Stimulated activated CD4-positive, alpha-beta T cell treated with anti-CD3 and anti-CD28 coated beads, Interleukin-1b, Interleukin-23, amount 100 ng/mL, for 4 hours (primary cell): ENCODE measurements at regions not wholly inside any gene's neighbourhood (a gene's known extent, or its start where the extent isn't known, plus 50 kb on each side); places are given as distances from the start of the nearest gene placed in this dataset.
"Not testable (repeated sequence)": the region's sequence is repeated elsewhere in the genome, so short reads cannot be mapped to it uniquely, and the experiment has no call there.

Experiments used
- DNase-seq, 2 donors: peaks; one replicate each; pipeline ENCODE4 v3.0.0-alpha.2; 2020; ENCODE audit warnings: low read depth in 2 of 2

DNA sequence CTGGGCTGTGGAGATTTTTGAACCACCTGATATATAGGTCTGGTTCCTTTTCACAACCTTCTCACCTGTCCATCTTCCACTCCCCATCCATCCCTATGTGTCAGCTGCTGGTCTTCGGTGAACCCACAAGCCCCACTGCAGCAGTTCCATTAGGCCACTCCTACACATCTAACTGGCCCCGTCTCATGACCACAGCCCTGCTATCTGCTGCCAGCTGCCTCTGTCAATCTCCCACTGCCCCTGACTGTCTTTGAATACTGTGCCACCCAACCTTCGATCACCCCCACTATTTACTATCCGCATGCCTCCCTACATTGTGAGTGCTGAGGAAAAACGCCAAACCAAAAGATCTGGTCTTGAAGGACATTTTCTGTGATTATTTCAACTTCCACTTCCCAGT is 795.4 kb downstream of the IGSF11 start:
- no peak for DNase-seq

GRCh38 chr3:118244761-118245160 is 789.9 kb downstream of the IGSF11 start:
- no peak for DNase-seq

DNA sequence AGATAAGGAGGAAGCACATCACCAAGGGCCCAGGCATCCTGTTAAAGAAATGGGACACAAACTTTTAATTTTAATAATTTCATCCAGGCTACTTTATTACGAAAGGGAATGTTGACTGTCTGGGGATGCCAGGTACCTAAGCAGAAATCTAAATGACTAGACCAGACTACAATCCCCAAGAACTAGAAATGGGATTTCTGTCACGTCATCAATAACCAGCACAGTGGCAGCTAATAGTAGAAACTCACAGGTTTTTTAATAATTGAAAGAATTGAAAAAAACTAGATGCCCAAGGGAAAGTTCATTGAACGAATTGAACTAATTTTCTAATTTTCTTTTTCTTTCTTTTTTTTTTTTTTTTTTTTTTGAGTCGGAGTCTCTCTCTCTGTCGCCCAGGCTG is 789.3 kb downstream of the IGSF11 start:
- DNase-seq, result no peak

- DNase-seq, result not testable (repeated sequence)
These were observed 775.8 kb downstream of the IGSF11 start for GRCh38 chr3:118258850-118259249.

- DNase-seq, result no peak
These were observed 771.7 kb downstream of the IGSF11 start for GRCh38 chr3:118262800-118263402.

DNA sequence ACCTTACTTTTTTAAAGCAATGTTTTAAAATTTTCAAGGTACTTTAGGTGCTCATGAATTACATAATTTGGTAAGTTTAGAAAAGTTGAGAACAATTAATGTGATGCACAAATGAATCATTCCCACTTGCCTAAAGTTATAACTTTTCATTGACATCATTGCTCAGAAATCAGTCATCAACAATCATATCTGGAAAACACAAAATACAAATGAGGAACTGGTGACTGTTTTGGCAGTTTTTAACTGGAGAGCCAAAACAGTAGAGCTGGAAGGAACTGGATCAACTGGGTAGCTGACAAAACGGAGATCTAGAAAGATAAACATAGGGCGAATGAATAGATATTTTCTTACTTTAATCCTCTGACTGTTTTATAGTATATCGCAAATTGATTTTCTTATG is 767.1 kb downstream of the IGSF11 start:
- DNase-seq, result no peak

DNA sequence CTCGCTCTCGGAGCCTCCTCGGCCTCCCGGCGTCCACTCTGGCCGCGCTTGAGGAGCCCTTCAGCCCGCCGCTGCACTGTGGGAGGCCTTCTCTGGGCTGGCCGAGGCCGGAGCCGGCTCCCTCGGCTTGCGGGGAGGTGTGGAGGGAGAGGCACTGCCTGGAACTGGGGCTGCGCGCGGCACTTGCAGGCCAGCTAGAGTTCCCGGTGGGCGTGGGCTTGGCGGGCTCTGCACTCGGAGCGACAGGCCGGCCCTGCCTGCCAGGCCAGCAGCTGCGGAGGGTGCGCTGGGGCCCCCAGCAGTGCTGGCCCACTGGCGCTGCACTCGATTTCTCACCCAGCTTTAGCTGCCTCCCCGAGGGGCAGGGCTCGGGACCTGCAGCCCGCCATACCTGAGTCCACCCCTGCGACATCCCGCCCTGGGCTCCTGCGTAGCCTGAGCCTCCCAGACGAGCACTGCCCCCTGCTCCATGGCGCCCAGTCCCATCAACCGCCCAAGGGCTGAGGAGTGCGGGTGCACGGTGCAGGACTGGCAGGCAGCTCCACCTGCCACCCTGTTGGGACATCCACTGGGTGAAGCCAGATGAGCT is 765.0 kb downstream of the IGSF11 start:
- no peak for DNase-seq

- DNase-seq, result no peak
These were observed 761.7 kb downstream of the IGSF11 start for GRCh38 chr3:118272991-118273390.

DNA sequence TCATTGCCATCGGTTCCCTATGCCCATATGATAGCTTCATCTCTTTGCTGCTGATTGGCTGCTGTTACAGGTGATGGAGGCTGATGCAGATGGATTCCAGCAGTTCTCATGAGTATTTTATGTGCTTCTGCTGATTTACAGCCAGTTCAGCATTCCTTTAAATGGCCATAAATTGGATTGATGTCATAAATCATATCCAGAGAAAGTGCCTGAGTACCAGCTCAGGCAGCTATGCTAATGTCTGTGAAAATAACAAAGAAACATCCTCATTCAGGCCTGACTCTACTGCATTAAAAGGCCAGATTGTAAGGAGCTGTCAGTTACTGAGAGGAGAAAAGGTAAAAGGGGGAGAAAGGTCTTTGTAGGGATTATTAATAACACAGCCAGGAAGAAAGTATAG is 756.8 kb downstream of the IGSF11 start:
- DNase-seq, result no peak

DNA sequence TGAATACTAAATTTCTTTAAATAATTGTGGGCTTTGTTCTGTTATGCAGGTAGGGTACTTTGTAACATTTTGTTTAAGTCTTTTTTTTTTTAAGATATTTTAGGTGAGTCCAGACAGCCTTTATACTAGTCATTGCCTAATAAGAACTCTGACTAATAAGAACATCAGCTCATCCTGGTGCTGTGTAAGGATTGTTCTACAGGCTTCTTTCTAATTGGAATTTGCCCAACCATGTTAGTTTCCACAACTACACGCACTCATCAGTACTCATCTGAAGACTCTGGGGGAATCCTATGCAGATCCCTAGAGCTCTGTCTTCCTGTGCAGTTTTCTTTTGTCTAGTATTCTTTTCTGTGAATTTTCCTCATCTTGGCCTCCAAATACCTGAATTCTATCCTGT is 741.8 kb downstream of the IGSF11 start:
- DNase-seq, result no peak

- DNase-seq, result no peak
These were observed 736.5 kb downstream of the IGSF11 start for GRCh38 chr3:118298133-118298532.

- DNase-seq, result no peak
These were observed 730.1 kb downstream of the IGSF11 start for GRCh38 chr3:118304557-118304956.

- no peak for DNase-seq
These were observed 701.9 kb downstream of the IGSF11 start for GRCh38 chr3:118332699-118333098.

DNA sequence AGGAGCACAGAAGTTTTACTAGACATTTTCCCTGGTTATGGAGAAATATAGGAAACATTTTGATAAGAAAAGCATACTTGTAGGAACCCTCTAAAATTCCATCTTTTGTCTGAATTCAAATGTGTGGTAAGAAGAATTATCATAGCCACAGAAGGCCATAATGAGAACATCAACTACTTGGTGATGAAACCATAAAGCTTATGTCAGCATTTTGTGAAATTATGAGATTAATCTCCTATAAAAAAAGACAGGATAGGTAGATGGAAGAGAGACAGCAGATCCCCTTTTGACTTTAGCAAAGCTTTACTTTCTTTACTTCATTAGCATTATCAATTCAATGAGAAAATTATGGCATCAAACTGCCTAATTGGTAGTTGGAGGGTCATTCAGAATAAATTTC is 697.0 kb downstream of the IGSF11 start:
- DNase-seq, result no peak

DNA sequence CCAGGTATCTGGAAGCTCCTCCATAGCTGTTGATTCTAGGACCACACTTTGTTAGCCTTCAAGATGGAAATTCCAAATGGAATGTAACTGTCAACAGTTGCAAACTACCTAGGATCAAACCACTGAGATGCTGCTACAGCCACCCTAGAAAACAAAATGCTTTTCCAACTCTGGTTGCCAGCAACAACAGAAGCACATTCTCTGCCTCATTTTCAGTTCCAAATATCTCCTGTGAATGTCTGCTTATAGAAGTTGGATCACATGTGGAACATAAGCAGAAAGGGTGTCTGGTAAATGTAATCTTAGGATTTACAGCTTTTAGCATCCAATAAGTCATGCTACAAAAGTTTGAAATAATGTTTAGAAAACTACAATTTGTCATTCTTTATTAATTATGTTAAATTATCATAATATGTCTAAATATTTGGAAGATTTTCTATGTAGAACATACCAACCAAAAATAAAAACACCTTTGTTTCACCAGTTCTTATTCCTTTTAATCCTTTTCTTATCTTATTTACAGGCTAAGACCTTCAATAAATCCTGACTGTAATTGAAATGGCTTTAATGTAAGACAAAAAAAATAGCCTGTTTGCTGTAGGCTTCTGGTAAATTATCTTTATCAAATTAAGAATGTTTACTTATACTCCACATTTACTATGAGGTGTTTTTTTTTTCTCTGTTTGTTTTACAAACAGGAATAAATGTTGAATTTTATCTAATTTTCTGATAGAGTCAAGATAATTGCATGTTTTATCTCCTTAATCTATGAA is 687.1 kb downstream of the IGSF11 start:
- DNase-seq, result no peak

DNA sequence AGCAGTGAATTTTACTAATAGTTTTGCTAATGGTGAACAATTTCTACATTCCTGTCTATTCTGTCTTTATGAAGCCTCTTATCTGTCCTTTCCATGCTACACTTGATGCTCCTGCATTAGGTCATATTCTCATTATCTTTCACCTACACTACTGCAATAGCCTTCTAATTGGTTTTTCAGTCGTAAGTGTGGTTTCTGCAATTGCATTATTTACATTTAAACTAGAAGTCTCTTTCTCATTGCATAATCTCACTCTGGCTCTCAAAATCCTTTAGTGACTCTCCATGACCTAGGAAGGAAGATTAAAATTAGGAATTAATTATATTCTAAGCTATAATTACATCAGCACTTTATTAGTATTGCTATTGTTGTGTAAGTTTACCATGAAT is 686.5 kb downstream of the IGSF11 start:
- no peak for DNase-seq

DNA sequence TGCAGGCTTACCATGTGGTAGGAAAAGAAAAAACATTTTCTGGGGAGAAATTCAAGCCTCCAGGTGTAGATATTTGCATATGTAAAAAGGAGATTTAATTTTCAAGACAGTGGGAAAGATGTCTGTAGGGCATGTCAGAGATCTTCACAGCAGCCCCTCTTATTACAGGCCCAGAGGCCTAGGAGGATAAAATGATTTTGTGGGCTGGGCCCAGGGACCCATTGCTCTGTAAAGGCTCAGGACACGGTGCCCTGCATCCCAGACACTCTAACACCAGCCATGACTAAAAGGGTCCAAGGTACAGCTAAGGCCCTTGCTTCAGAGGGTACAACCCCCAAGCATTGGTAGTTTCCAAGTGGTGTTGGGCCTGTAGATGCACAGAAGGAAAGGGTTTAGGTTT is 680.1 kb downstream of the IGSF11 start:
- no peak for DNase-seq

DNA sequence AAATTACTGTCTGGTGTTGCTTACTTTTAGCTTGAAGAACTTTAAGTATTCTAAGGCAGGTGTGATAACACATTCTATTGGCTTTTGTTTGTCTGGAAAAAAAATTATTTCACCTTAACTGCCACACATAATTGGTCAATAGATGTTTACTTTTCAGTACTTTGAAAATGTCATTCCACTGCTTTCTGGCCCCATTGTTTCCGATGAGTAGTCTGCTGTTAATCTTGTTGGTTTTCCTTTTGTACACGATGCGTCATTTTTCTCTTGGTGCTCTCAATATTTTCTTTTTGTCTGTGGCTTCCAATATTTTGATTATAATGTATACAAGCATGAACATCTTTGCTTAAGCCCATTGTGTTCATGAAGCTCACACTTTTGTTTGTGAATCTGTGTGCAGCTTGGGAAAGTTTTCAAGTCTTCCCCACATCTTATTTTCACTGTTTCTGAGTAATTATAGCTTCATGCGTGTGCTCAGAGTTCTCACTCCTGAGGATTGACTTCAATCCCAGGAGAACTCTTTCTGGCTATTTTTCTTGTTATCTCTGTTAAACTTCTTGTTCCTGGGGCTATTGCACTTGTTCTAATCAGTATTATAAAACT is 664.7 kb downstream of the IGSF11 start:
- DNase-seq, result no peak

- DNase-seq, result no peak
These were observed 654.1 kb downstream of the IGSF11 start for GRCh38 chr3:118380576-118380975.

GRCh38 chr3:118396491-118396890 is 638.2 kb downstream of the IGSF11 start:
- no peak for DNase-seq

GRCh38 chr3:118400086-118400485 is 634.6 kb downstream of the IGSF11 start:
- DNase-seq, result no peak

DNA sequence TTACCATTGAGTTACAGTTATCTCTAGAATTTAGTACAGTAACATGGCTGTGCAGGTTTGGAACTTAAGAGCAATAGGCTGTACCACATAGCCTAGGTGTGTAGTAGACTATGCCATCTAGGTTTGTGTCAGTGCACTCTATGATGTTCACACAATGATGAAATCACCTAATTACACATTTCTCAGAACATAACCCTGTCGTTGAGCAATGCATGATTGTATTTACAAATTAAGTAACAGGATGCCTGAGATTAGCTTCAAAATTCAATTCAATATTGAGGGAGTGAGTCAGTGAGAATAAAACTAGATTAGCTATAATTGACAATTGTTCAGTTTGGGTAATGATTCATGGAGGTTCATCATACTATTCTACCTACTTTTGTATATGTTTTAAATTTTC is 633.8 kb downstream of the IGSF11 start:
- no peak for DNase-seq

DNA sequence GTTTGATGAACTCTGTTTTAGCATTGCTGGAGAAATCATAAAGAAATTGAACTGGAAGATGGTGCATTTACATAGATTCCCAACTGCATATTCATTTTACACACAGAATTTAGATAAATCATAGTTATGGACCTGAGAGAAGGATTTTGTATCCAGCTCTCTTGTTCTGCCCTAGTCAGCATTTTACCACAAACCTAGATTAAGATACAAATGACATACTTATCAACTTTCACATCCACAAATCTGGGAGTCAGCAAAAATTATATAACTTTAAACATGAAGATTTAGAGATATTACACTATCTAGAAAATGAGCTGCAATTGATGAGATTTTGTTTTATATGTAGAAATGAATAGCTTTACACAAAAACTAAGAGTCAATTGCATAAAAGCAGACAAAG is 632.8 kb downstream of the IGSF11 start:
- DNase-seq, result no peak
